AG10803 (cell line): ENCODE measurements at regions not wholly inside any gene's neighbourhood (a gene's known extent, or its start where the extent isn't known, plus 50 kb on each side); places are given as distances from the start of the nearest gene placed in this dataset.

Experiments used
- DNase-seq: peaks from one replicate; pipeline ENCODE4 v3.0.0; 2010; ENCODE audit warnings: low read depth
- H3K4me3 ChIP-seq: 2 replicates; pipeline ENCODE4 v1.5.1; 2011; ENCODE audit warnings: mild to moderate bottlenecking, low read length, control low read depth
- TF ChIP-seq, protein P1 (sequence below): conservative IDR thresholded peaks from 2 replicates; pipeline ENCODE4 v1.5.1; 2011; ENCODE audit warnings: mild to moderate bottlenecking, low read length, control low read depth, inconsistent platforms

DNA sequence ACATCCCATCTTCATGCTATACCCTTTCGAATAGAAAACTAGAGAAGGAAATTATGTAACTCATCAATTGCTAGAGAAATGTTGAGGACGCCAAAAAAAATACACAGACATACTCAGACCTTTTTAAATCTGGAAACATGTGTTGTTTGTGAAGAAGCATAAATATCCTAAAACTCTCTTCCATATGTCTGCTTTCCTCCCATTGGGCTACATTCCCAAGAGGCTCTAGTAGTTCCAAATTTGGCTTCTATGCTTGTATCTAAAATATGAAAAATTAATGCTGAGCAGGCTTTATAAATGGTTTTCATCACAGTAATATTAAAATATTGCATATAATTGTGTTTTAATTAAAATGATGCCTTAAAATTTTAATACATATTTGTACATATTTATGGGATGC lies 297.9 kb upstream of the PSMD7 start:
- H3K4me3 ChIP-seq, result no peak overlapping the region
- TF ChIP-seq, protein P1, sequence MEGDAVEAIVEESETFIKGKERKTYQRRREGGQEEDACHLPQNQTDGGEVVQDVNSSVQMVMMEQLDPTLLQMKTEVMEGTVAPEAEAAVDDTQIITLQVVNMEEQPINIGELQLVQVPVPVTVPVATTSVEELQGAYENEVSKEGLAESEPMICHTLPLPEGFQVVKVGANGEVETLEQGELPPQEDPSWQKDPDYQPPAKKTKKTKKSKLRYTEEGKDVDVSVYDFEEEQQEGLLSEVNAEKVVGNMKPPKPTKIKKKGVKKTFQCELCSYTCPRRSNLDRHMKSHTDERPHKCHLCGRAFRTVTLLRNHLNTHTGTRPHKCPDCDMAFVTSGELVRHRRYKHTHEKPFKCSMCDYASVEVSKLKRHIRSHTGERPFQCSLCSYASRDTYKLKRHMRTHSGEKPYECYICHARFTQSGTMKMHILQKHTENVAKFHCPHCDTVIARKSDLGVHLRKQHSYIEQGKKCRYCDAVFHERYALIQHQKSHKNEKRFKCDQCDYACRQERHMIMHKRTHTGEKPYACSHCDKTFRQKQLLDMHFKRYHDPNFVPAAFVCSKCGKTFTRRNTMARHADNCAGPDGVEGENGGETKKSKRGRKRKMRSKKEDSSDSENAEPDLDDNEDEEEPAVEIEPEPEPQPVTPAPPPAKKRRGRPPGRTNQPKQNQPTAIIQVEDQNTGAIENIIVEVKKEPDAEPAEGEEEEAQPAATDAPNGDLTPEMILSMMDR, result no peak
- DNase-seq, result no peak

DNA sequence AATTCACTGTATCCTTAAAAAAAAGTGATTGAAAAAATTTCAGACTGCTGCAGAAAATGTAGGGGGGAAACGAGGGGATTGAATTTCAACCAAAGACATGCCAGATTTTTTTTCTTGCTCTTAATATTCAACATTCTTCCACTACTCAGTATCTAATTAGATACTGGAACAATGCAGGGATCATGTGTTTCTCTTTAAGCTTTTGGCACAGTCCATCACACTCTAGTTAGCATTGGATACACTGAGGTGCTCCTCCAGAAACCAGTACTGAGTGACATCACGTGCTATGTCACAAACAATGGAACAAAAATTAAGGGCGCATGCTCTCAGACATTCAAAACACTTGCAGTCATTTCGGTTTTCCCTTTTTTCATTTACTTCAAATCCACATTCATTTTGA lies 298.6 kb upstream of the PSMD7 start:
- TF ChIP-seq, protein P1, result no peak
- DNase-seq, result no peak
- no peak overlapping the region for H3K4me3 ChIP-seq

DNA sequence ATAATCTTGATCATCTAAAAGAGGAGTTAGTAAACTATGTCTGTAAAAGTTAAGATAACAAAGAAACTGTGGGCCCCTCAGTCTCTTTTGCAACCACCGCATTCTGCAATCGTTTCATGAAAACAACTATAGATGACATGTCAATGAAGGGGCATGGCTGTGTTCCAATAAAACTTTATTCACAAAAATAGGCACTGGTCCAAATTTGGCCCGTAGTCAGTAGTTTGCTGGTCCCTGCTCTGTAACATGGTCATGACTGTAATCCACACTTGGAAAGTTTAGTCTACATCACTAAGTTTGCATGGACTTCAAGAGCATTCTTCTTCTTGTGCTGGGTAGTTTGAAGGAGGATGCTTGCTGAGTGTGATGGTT lies 299.3 kb upstream of the PSMD7 start:
- TF ChIP-seq, protein P1, result no peak

DNA sequence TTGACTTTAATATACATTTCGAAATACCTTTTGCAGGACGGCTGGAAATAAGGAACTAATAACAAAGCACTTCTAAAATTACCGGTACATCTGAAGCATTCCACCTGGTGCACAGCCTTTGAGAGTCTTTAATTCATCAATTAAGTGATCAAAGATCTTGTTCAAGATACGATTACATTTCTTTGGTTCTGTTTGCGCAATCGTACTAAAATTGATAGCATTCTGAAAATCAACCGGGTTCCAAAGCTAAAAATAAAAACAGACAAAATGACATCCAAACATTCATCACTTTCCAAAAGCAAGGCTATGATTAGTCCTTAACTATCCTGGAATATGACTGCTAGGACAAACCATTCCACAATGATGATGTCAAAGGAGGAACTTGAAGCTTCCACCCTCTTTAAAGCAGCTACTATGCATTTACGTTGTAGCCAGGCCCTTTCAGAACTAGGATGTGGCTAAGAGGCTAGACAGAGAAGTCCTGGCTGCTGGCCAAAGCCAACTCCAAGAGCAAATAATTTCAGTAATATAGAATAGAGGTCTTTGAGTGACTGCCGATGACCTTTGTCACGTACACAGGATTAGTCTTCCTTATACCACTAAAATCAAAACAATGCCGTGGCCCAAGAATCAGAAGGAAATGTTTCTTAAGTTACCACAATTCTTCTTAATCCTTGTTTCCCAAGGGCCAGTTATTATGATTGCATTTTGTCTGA lies 299.8 kb upstream of the PSMD7 start:
- no peak overlapping the region for H3K4me3 ChIP-seq
- DNase-seq, result no peak
- TF ChIP-seq, protein P1, result no peak

More for the DNA sequence above, 299.3 kb upstream of the PSMD7 start:
- DNase-seq, result no peak
- no peak overlapping the region for H3K4me3 ChIP-seq

DNA sequence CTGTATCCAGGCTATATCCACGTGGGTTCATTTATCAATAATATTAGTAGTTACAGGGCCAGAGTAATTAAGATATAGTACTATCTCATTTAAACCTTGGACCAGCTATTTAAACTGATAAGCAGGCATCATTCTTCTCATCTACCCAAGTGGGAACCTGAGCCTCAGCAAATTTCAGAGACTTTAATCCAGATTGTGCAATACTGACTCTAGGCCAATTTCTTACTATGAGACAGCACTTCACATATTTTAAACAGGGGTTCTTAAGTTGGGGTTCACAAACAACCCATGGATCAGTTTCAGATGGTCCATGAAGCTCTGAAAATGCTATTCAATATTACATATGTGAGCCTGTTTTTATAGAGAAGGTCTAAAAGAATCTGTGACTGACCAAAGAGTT lies 302.7 kb upstream of the PSMD7 start:
- DNase-seq, result no peak
- H3K4me3 ChIP-seq, result no peak overlapping the region

DNA sequence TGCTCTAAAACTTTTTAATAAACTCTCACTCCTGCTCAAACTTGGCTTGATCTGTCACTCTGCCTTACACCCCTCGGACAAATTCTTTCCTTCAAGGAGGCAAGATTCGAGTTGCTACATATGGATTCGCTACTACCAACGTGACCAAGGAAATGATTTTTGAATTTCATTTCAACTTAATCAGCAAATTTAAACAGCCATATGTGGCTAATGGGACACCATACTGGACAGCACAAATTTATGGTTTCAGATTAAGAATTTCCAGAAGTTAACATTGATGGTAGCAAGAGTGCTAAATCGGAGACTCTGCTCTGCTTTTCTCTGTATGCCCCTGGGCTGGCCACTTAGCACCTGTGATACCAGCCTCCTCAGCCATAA lies 318.2 kb upstream of the PSMD7 start:
- no peak overlapping the region for H3K4me3 ChIP-seq
- no peak for DNase-seq
- TF ChIP-seq, protein P1, result no peak

More for the DNA sequence above, 302.7 kb upstream of the PSMD7 start:
- TF ChIP-seq, protein P1, result no peak

DNA sequence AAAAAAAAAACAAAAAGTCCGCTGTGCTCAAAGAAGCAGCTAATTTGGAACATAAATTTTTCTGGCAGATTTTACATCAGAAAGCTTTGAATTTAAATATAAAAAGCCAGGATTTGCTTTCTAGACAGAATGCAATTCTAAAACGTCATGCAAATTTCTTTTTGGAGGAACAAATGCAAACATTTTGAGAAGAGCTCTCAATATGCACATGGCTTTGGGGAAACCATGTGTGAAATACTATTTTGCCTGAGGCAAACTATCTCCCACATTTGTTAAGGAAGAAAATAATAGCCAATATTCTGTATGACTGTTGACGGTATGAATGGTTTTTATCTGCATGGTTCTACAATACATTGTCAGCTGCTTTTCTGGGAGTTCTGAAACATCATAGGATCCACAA lies 320.0 kb upstream of the PSMD7 start:
- no peak for DNase-seq
- no peak overlapping the region for H3K4me3 ChIP-seq
- TF ChIP-seq, protein P1, result no peak
